ENCODE measurements at regions not wholly inside any gene's neighbourhood (a gene's known extent, or its start where the extent isn't known, plus 50 kb on each side); places are given as distances from the start of the nearest gene placed in this dataset.
"Not testable (repeated sequence)": the region's sequence is repeated elsewhere in the genome, so short reads cannot be mapped to it uniquely, and the experiment has no call there.

GRCh38 chr6:17012421-17013225, 89.2 kb upstream of the STMND1 start:
- DNase-seq: no peak

- no peak for DNase-seq
These were observed 89.9 kb upstream of the STMND1 start for GRCh38 chr6:17011985-17012384.

GRCh38 chr6:17007749-17008148, 94.1 kb upstream of the STMND1 start:
- DNase-seq: no peak

GRCh38 chr6:17006543-17006942, 95.3 kb upstream of the STMND1 start:
- DNase-seq: no peak

- no peak for DNase-seq
These were observed 97.6 kb upstream of the STMND1 start for GRCh38 chr6:17004269-17004668.

GRCh38 chr6:17002123-17002522, 99.7 kb upstream of the STMND1 start:
- DNase-seq: no peak

GRCh38 chr6:17001188-17001587, 100.7 kb upstream of the STMND1 start:
- DNase-seq: no peak

GRCh38 chr6:16999491-17000436, 102.1 kb upstream of the STMND1 start:
- no peak for DNase-seq

GRCh38 chr6:16998461-16998860, 103.4 kb upstream of the STMND1 start:
- DNase-seq: no peak

- no peak for DNase-seq
These were observed 106.2 kb upstream of the STMND1 start for GRCh38 chr6:16995511-16996250.

GRCh38 chr6:16993396-16993795, 108.5 kb upstream of the STMND1 start:
- DNase-seq: no peak

- no peak for DNase-seq
These were observed 109.7 kb upstream of the STMND1 start for GRCh38 chr6:16991981-16992629.

GRCh38 chr6:16989976-16990375, 111.9 kb upstream of the STMND1 start:
- not testable (repeated sequence) for DNase-seq

GRCh38 chr6:16989382-16989781, 112.5 kb upstream of the STMND1 start:
- DNase-seq: no peak

GRCh38 chr6:16987996-16988395, 113.9 kb upstream of the STMND1 start:
- DNase-seq: no peak

GRCh38 chr6:16985513-16986284, 116.2 kb upstream of the STMND1 start:
- DNase-seq: no peak

GRCh38 chr6:16982807-16983206, 119.0 kb upstream of the STMND1 start:
- DNase-seq: no peak

GRCh38 chr6:16979677-16980370, 122.0 kb upstream of the STMND1 start:
- no peak for DNase-seq

- DNase-seq: no peak
These were observed 123.2 kb upstream of the STMND1 start for GRCh38 chr6:16978686-16979085.

GRCh38 chr6:16976385-16977183, 125.3 kb upstream of the STMND1 start:
- DNase-seq: no peak

All from NCI-H1930 (cell line).